WTC11 (cell line): ENCODE measurements at regions not wholly inside any gene's neighbourhood (a gene's known extent, or its start where the extent isn't known, plus 50 kb on each side); places are given as distances from the start of the nearest gene placed in this dataset.

Experiments used
- ATAC-seq: fragments of 200-7000 bp; cut with Tn5 transposase; 2 replicates; pipeline ENCODE4 v1.10.0; 2021; ENCODE audit warnings: mild to moderate bottlenecking, moderate library complexity
- CTCF ChIA-PET: fragments of 300-600 bp; sonication (Branson Sonifier 250); formaldehyde crosslinking; loops from one replicate; lab custom pipeline; 2021; ENCODE audit warnings: antibody characterized with exemption; lab: Charles Lee
- POLR2A ChIA-PET: fragments of 350-600 bp; sonication (Branson Sonifier 250); formaldehyde crosslinking; loops from one replicate; lab custom pipeline; 2021; ENCODE audit warnings: antibody characterized with exemption; lab: Charles Lee
- DNase-seq: peaks from one replicate; pipeline ENCODE4 v3.0.0; 2021; ENCODE audit warnings: low spot score
- H3K27ac Mint-ChIP-seq: 2 replicates; pipeline ENCODE4 v1.8.0; 2021; ENCODE audit warnings: mixed read lengths
- H3K27me3 Mint-ChIP-seq: 2 replicates; pipeline ENCODE4 v1.8.0; 2021; ENCODE audit warnings: low read depth, mild to moderate bottlenecking, moderate library complexity, mixed read lengths
- H3K36me3 Mint-ChIP-seq: 2 replicates; pipeline ENCODE4 v1.8.0; 2021; ENCODE audit warnings: mixed read lengths
- H3K4me1 Mint-ChIP-seq: 2 replicates; pipeline ENCODE4 v1.8.0; 2022; ENCODE audit warnings: mixed read lengths
- H3K4me3 Mint-ChIP-seq: 2 replicates; pipeline ENCODE4 v1.8.0; 2021; ENCODE audit warnings: mild to moderate bottlenecking, moderate library complexity, mixed read lengths
- H3K9me3 Mint-ChIP-seq: 2 replicates; pipeline ENCODE4 v1.8.0; 2021; ENCODE audit warnings: mixed read lengths
- CREB1 ChIP-seq: sonication (generic); formaldehyde crosslinking; IDR thresholded peaks from 2 replicates; pipeline ENCODE4 v1.8.0; 2023; ENCODE audit warnings: mild to moderate bottlenecking, missing genetic modification reagents
- E2F4 ChIP-seq: sonication (generic); formaldehyde crosslinking; IDR thresholded peaks from 2 replicates; pipeline ENCODE4 v1.8.1; 2022; ENCODE audit warnings: low read depth, mild to moderate bottlenecking, moderate library complexity, missing genetic modification reagents, borderline replicate concordance
- MXD4 ChIP-seq: fragments of 250-450 bp; sonication (Bioruptor Pico); IDR thresholded peaks from 2 replicates; pipeline ENCODE4 v1.8.0; 2021; ENCODE audit warnings: mild to moderate bottlenecking, moderate library complexity, borderline replicate concordance
- NFE2L1 ChIP-seq: sonication (generic); formaldehyde crosslinking; IDR thresholded peaks from 2 replicates; pipeline ENCODE4 v1.8.1; 2023; ENCODE audit warnings: missing genetic modification reagents
- STAT6 ChIP-seq: sonication (generic); formaldehyde crosslinking; conservative IDR thresholded peaks from 2 replicates; pipeline ENCODE4 v1.8.1; 2023; ENCODE audit warnings: mild to moderate bottlenecking, low read depth, missing genetic modification reagents, moderate library complexity
- TCF7 ChIP-seq: sonication (generic); formaldehyde crosslinking; IDR thresholded peaks from 2 replicates; pipeline ENCODE4 v1.8.0; 2022; ENCODE audit warnings: mild to moderate bottlenecking, low read depth, missing genetic modification reagents, moderate library complexity
- TEAD1 ChIP-seq: sonication (generic); formaldehyde crosslinking; IDR thresholded peaks from 2 replicates; pipeline ENCODE4 v1.8.0; 2022; ENCODE audit warnings: mild to moderate bottlenecking, missing genetic modification reagents
- ZMAT4 ChIP-seq: fragments of 250-450 bp; sonication (Bioruptor Pico); IDR thresholded peaks from 2 replicates; pipeline ENCODE4 v1.9.0; 2021; ENCODE audit warnings: mild to moderate bottlenecking
- ZNF232 ChIP-seq: sonication (generic); formaldehyde crosslinking; IDR thresholded peaks from 2 replicates; pipeline ENCODE4 v1.8.0; 2022; ENCODE audit warnings: mild to moderate bottlenecking, missing genetic modification reagents
- ZNF396 ChIP-seq: fragments of 250-450 bp; sonication (Bioruptor Pico); IDR thresholded peaks from 2 replicates; pipeline ENCODE4 v1.8.0; 2021; ENCODE audit warnings: mild to moderate bottlenecking, moderate library complexity, borderline replicate concordance
- ZNF425 ChIP-seq: fragments of 250-450 bp; sonication (Bioruptor Pico); conservative IDR thresholded peaks from 2 replicates; pipeline ENCODE4 v1.9.0; 2021; ENCODE audit warnings: mild to moderate bottlenecking
- ZNF671 ChIP-seq: fragments of 250-450 bp; sonication (Bioruptor Pico); IDR thresholded peaks from 2 replicates; pipeline ENCODE4 v1.8.0; 2021; ENCODE audit warnings: mild to moderate bottlenecking
- TF ChIP-seq, protein P1 (sequence below): sonication (generic); formaldehyde crosslinking; IDR thresholded peaks from 2 replicates; pipeline ENCODE4 v1.8.1; 2022; ENCODE audit warnings: low read depth, missing genetic modification reagents, borderline replicate concordance
- TF ChIP-seq, protein P2 (sequence below): sonication (generic); formaldehyde crosslinking; IDR thresholded peaks from 2 replicates; pipeline ENCODE4 v1.8.1; 2022; ENCODE audit warnings: missing genetic modification reagents, borderline replicate concordance
- TF ChIP-seq, protein P3 (sequence below): sonication (generic); formaldehyde crosslinking; IDR thresholded peaks from 2 replicates; pipeline ENCODE4 v1.8.1; 2023; ENCODE audit warnings: mild to moderate bottlenecking, missing genetic modification reagents, moderate library complexity

DNA sequence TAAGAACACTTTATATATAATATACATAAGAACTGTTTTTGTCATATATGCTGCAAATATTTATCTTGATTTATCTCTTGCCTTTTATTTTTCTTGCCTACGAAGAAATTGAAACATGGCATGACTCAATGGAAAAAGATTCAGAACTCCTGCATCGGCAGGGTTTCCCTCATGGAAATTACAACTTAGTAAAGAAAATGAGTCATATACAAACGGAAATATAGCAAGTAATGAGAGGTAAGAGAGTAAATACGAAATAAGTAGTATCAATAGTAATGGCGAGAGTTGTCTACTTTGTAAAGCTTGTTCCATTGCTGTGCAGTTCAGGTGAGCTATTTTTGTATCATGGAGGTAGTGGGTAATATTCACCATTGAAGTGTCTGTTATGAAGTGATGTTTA lies 350.4 kb downstream of the DDX10 start (continued):
- no peak for TF ChIP-seq ZNF232 (CRISPR knock-in tag)

GRCh38 chr11:109016724-109017123 lies 351.9 kb downstream of the DDX10 start:
- no peak for DNase-seq
- H3K27me3 Mint-ChIP-seq = no peaks in the 10 kb centered on the region; the same call in 1 of the 2 replicates
- no peak overlapping the region for H3K4me3 Mint-ChIP-seq
- no peaks in the 10 kb centered on the region for H3K9me3 Mint-ChIP-seq
- no peaks in the 10 kb centered on the region for H3K36me3 Mint-ChIP-seq
- ATAC-seq = no peak
- POLR2A ChIA-PET = no interaction called here
- H3K27ac Mint-ChIP-seq = no peak overlapping the region
- no peaks in the 10 kb centered on the region for H3K4me1 Mint-ChIP-seq
- TF ChIP-seq NFE2L1 (CRISPR knock-in tag) = no peak
- no peak for TF ChIP-seq STAT6
- TF ChIP-seq, protein P1, sequence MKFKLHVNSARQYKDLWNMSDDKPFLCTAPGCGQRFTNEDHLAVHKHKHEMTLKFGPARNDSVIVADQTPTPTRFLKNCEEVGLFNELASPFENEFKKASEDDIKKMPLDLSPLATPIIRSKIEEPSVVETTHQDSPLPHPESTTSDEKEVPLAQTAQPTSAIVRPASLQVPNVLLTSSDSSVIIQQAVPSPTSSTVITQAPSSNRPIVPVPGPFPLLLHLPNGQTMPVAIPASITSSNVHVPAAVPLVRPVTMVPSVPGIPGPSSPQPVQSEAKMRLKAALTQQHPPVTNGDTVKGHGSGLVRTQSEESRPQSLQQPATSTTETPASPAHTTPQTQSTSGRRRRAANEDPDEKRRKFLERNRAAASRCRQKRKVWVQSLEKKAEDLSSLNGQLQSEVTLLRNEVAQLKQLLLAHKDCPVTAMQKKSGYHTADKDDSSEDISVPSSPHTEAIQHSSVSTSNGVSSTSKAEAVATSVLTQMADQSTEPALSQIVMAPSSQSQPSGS = no peak
- TF ChIP-seq, protein P2, sequence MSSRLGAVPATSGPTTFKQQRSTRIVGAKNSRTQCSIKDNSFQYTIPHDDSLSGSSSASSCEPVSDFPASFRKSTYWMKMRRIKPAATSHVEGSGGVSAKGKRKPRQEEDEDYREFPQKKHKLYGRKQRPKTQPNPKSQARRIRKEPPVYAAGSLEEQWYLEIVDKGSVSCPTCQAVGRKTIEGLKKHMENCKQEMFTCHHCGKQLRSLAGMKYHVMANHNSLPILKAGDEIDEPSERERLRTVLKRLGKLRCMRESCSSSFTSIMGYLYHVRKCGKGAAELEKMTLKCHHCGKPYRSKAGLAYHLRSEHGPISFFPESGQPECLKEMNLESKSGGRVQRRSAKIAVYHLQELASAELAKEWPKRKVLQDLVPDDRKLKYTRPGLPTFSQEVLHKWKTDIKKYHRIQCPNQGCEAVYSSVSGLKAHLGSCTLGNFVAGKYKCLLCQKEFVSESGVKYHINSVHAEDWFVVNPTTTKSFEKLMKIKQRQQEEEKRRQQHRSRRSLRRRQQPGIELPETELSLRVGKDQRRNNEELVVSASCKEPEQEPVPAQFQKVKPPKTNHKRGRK (CRISPR knock-in tag) = no peak
- TF ChIP-seq, protein P3, sequence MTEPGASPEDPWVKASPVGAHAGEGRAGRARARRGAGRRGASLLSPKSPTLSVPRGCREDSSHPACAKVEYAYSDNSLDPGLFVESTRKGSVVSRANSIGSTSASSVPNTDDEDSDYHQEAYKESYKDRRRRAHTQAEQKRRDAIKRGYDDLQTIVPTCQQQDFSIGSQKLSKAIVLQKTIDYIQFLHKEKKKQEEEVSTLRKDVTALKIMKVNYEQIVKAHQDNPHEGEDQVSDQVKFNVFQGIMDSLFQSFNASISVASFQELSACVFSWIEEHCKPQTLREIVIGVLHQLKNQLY (CRISPR knock-in tag) = no peak
- TF ChIP-seq MXD4 (CRISPR knock-in tag) = no peak
- TF ChIP-seq ZMAT4 (CRISPR knock-in tag) = no peak
- no peak for TF ChIP-seq E2F4 (CRISPR knock-in tag)
- TF ChIP-seq ZNF425 (CRISPR knock-in tag) = no peak
- TF ChIP-seq CREB1 = no peak
- no peak for TF ChIP-seq TCF7 (CRISPR knock-in tag)
- TF ChIP-seq ZNF396 (CRISPR knock-in tag) = no peak
- no peak for TF ChIP-seq ZNF671 (CRISPR knock-in tag)
- no peak for TF ChIP-seq TEAD1 (CRISPR knock-in tag)
- CTCF ChIA-PET = no interaction called here
